HEK293 (cell line): ENCODE measurements at regions not wholly inside any gene's neighbourhood (a gene's known extent, or its start where the extent isn't known, plus 50 kb on each side); places are given as distances from the start of the nearest gene placed in this dataset.

Experiments used
- CTCF ChIA-PET: fragments of 350-600 bp; formaldehyde crosslinking; extraction: SDS; loops from one replicate; lab custom pipeline; 2021; ENCODE audit warnings: antibody characterized with exemption; lab: Yijun Ruan, JAX
- POLR2A ChIA-PET: fragments of 300-600 bp; formaldehyde crosslinking; extraction: SDS; loops from one replicate; lab custom pipeline; 2020; ENCODE audit warnings: antibody characterized with exemption, inconsistent platforms; lab: Yijun Ruan, JAX
- H3K27ac ChIP-seq: fragments of 200-500 bp; sonication (Bioruptor generic); 2 replicates; pipeline ENCODE4 v1.5.1; 2014; ENCODE audit warnings: low read depth, low read length, control low read depth, inconsistent platforms; ENCODE audit errors: extremely low read depth
- H3K36me3 ChIP-seq, 2 experiments: fragments of 200-500 bp in 1 of 2; sonication (Bioruptor generic) in 1 of 2; 1 replicate in 1 of 2; 2 replicates in 1 of 2; pipeline ENCODE4 v1.5.1; 2014 to 2017; ENCODE audit warnings: inconsistent platforms in 2 of 2, low read length in 2 of 2; ENCODE audit not compliant: control insufficient read depth in 2 of 2, insufficient read depth in 1 of 2
- H3K4me1 ChIP-seq: fragments of 200-500 bp; sonication (Bioruptor generic); 2 replicates; pipeline ENCODE4 v1.5.1; 2014; ENCODE audit warnings: mild to moderate bottlenecking, low read length, inconsistent platforms; ENCODE audit not compliant: control insufficient read depth, insufficient read depth
- H3K4me3 ChIP-seq: 2 replicates; pipeline ENCODE4 v1.5.1; 2011; ENCODE audit warnings: low read depth, mild to moderate bottlenecking, control low read depth, low read length, moderate library complexity
- H3K9me3 ChIP-seq: fragments of 200-500 bp; sonication (Bioruptor generic); 2 replicates; pipeline ENCODE4 v1.5.1; 2014; ENCODE audit warnings: low read depth, low read length, inconsistent platforms; ENCODE audit not compliant: control insufficient read depth, insufficient read depth
- CTCF ChIP-seq: fragments of 450-650 bp; formaldehyde crosslinking; IDR thresholded peaks from 2 replicates; pipeline ENCODE4 v1.5.1; 2016; ENCODE audit warnings: missing biosample characterization, missing genetic modification characterization
- GFI1B ChIP-seq: fragments of 450-650 bp; formaldehyde crosslinking; IDR thresholded peaks from 2 replicates; pipeline ENCODE4 v1.5.1; 2016; ENCODE audit warnings: missing biosample characterization, missing genetic modification characterization
- KLF8 ChIP-seq: fragments of 450-650 bp; formaldehyde crosslinking; IDR thresholded peaks from 2 replicates; pipeline ENCODE4 v1.5.1; 2016; ENCODE audit warnings: missing biosample characterization, missing genetic modification characterization
- MYNN ChIP-seq: fragments of 450-650 bp; formaldehyde crosslinking; IDR thresholded peaks from 2 replicates; pipeline ENCODE4 v1.5.1; 2016; ENCODE audit warnings: missing biosample characterization, missing genetic modification characterization, borderline replicate concordance
- PATZ1 ChIP-seq: fragments of 450-650 bp; formaldehyde crosslinking; IDR thresholded peaks from 2 replicates; pipeline ENCODE4 v1.5.1; 2016; ENCODE audit warnings: missing biosample characterization, missing genetic modification characterization
- REPIN1 ChIP-seq: fragments of 450-650 bp; formaldehyde crosslinking; IDR thresholded peaks from 2 replicates; pipeline ENCODE4 v1.5.1; 2017; ENCODE audit warnings: missing biosample characterization, missing genetic modification characterization, low read depth
- SALL2 ChIP-seq: fragments of 450-650 bp; formaldehyde crosslinking; IDR thresholded peaks from 2 replicates; pipeline ENCODE4 v1.5.0; 2017; ENCODE audit warnings: missing biosample characterization, mild to moderate bottlenecking, missing genetic modification characterization, borderline replicate concordance
- ZBTB20 ChIP-seq: fragments of 450-650 bp; formaldehyde crosslinking; IDR thresholded peaks from 2 replicates; pipeline ENCODE4 v1.5.1; 2016; ENCODE audit warnings: missing biosample characterization, missing genetic modification characterization
- ZBTB49 ChIP-seq: fragments of 450-650 bp; formaldehyde crosslinking; IDR thresholded peaks from 2 replicates; pipeline ENCODE4 v1.5.1; 2016; ENCODE audit warnings: missing biosample characterization, missing genetic modification characterization, low read depth
- ZFP69B ChIP-seq: fragments of 450-650 bp; formaldehyde crosslinking; IDR thresholded peaks from 2 replicates; pipeline ENCODE4 v1.5.1; 2016; ENCODE audit warnings: missing biosample characterization, missing genetic modification characterization
- ZNF155 ChIP-seq: fragments of 450-650 bp; formaldehyde crosslinking; IDR thresholded peaks from 2 replicates; pipeline ENCODE4 v1.5.1; 2016; ENCODE audit warnings: missing biosample characterization, missing genetic modification characterization
- ZNF202 ChIP-seq: fragments of 450-650 bp; formaldehyde crosslinking; IDR thresholded peaks from 2 replicates; pipeline ENCODE4 v1.5.1; 2016; ENCODE audit warnings: missing biosample characterization, missing genetic modification characterization, borderline replicate concordance
- ZNF26 ChIP-seq: fragments of 450-650 bp; formaldehyde crosslinking; IDR thresholded peaks from 2 replicates; pipeline ENCODE4 v1.5.1; 2016; ENCODE audit warnings: missing biosample characterization, missing genetic modification characterization
- ZNF398 ChIP-seq: fragments of 450-650 bp; formaldehyde crosslinking; IDR thresholded peaks from 2 replicates; pipeline ENCODE4 v1.5.1; 2017; ENCODE audit warnings: missing biosample characterization, missing genetic modification characterization
- ZNF48 ChIP-seq: fragments of 450-650 bp; formaldehyde crosslinking; IDR thresholded peaks from 2 replicates; pipeline ENCODE4 v1.5.1; 2016; ENCODE audit warnings: missing biosample characterization, missing genetic modification characterization
- ZNF654 ChIP-seq: fragments of 450-650 bp; formaldehyde crosslinking; IDR thresholded peaks from 2 replicates; pipeline ENCODE4 v1.5.1; 2016; ENCODE audit warnings: low read depth, missing biosample characterization, missing genetic modification characterization
- ZNF670 ChIP-seq: fragments of 450-650 bp; formaldehyde crosslinking; IDR thresholded peaks from 2 replicates; pipeline ENCODE4 v1.5.1; 2016; ENCODE audit warnings: missing biosample characterization, missing genetic modification characterization, low read depth
- ZSCAN16 ChIP-seq: fragments of 450-650 bp; formaldehyde crosslinking; IDR thresholded peaks from 2 replicates; pipeline ENCODE4 v1.5.1; 2016; ENCODE audit warnings: missing biosample characterization, missing genetic modification characterization

GRCh38 chr22:22431271-22432220 lies 77.0 kb downstream of the ZNF280B start:
- ChIA-PET CTCF (interaction anchor here (0.5 to 4.6 kb wide), 38 partner anchors 8 to 594 kb away, joined by 3 to 42 read pairs (median 4); no protein-coding TSS in a partner anchor), POLR2A (no interaction called here)
- no peak overlapping the region for H3K4me3 ChIP-seq
- H3K9me3 ChIP-seq = no peaks in the 10 kb centered on the region
- H3K27ac ChIP-seq = no peak overlapping the region
- H3K4me1 ChIP-seq = no peaks in the 10 kb centered on the region
- TF ChIP-seq ZNF670 (tag by site-specific recombination) (no peak), REPIN1 (tag by site-specific recombination) (no peak), PATZ1 (0 out of 2 replicates have a peak, but pooled peaks have one; percentile 8), ZNF155 (tag by site-specific recombination) (no peak), CTCF (tag by site-specific recombination) (0 out of 2 replicates have a peak, but pooled peaks have one; percentile 34), ZFP69B (no peak), ZNF398 (no peak), ZNF26 (no peak), ZNF654 (tag by site-specific recombination) (peak; percentile 64)
- H3K36me3 ChIP-seq = no peaks in the 10 kb centered on the region

GRCh38 chr22:22432479-22432878 lies 76.1 kb downstream of the ZNF280B start:
- no peak overlapping the region for H3K27ac ChIP-seq
- TF ChIP-seq ZBTB20 (tag by site-specific recombination) (no peak), ZNF48 (tag by site-specific recombination) (no peak), KLF8 (tag by site-specific recombination) (no peak), ZNF202 (tag by site-specific recombination) (no peak), GFI1B (tag by site-specific recombination) (no peak), ZSCAN16 (tag by site-specific recombination) (no peak), MYNN (tag by site-specific recombination) (no peak), ZBTB49 (tag by site-specific recombination) (no peak), SALL2 (tag by site-specific recombination) (no peak)
- no peaks in the 10 kb centered on the region for H3K9me3 ChIP-seq
- CTCF ChIA-PET = interaction anchor here (0.5 to 4.6 kb wide), 11 partner anchors 7 to 224 kb away, joined by 3 to 42 read pairs (median 5); no protein-coding TSS in a partner anchor
- H3K4me1 ChIP-seq = no peaks in the 10 kb centered on the region
- no peak overlapping the region for H3K4me3 ChIP-seq
- POLR2A ChIA-PET = no interaction called here
- H3K36me3 ChIP-seq = no peaks in the 10 kb centered on the region
